BE2C (cell line): ENCODE measurements at regions not wholly inside any gene's neighbourhood (a gene's known extent, or its start where the extent isn't known, plus 50 kb on each side); places are given as distances from the start of the nearest gene placed in this dataset.
A peak's percentile ranks its signal among the peaks of the same experiment; 100 is the strongest.

Experiments
- DNase-seq: peaks from one replicate; pipeline ENCODE4 v3.0.0-alpha.2; 2020
- H3K27me3 ChIP-seq: fragments of 250-450 bp; sonication (Bioruptor Pico); 2 replicates; pipeline ENCODE4 v1.5.1; 2020; ENCODE audit warnings: mild to moderate bottlenecking
- H3K36me3 ChIP-seq: fragments of 250-450 bp; sonication (Bioruptor Pico); 2 replicates; pipeline ENCODE4 v1.5.1; 2020; ENCODE audit warnings: mild to moderate bottlenecking
- H3K4me1 ChIP-seq: fragments of 250-450 bp; sonication (Bioruptor Pico); 2 replicates; pipeline ENCODE4 v1.5.1; 2020
- H3K4me3 ChIP-seq: 2 replicates; pipeline ENCODE4 v1.5.1; 2011; ENCODE audit warnings: low read depth, low read length
- H3K9me3 ChIP-seq: fragments of 250-450 bp; sonication (Bioruptor Pico); 2 replicates; pipeline ENCODE4 v1.5.1; 2020
- TF ChIP-seq, protein P1 (sequence below): IDR thresholded peaks from 2 replicates; pipeline ENCODE4 v1.5.1; 2012; ENCODE audit warnings: mild to moderate bottlenecking, low read depth, low read length

DNA sequence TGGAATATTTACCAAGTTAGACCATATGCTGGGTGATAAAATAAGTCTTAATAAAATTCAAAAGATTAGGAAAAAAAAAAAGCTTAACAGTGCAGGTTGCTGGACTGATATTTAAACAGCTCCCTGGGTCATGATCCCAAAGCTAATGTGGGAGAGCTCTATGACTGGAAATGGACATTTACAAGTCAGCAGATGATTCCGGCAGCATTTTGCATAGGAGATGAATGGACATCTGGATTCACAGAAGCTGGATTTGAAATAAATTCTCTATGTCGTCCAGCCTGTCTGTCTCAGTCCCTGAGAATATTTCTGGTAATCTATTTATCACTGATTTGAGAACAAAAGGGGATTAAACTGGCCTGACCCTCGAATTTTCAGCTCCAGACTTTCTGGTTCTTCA, 52.3 kb upstream of the KLHL25 start:
- no peak overlapping the region for H3K4me3 ChIP-seq
- DNase-seq, result no peak
- TF ChIP-seq, protein P1, sequence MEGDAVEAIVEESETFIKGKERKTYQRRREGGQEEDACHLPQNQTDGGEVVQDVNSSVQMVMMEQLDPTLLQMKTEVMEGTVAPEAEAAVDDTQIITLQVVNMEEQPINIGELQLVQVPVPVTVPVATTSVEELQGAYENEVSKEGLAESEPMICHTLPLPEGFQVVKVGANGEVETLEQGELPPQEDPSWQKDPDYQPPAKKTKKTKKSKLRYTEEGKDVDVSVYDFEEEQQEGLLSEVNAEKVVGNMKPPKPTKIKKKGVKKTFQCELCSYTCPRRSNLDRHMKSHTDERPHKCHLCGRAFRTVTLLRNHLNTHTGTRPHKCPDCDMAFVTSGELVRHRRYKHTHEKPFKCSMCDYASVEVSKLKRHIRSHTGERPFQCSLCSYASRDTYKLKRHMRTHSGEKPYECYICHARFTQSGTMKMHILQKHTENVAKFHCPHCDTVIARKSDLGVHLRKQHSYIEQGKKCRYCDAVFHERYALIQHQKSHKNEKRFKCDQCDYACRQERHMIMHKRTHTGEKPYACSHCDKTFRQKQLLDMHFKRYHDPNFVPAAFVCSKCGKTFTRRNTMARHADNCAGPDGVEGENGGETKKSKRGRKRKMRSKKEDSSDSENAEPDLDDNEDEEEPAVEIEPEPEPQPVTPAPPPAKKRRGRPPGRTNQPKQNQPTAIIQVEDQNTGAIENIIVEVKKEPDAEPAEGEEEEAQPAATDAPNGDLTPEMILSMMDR, result no peak
- 0 out of 2 replicates have a peak, but pooled peaks cover 3% of the 10 kb centered on the region for H3K27me3 ChIP-seq
- H3K9me3 ChIP-seq, result no peaks in the 10 kb centered on the region; the same call in 1 of the 2 replicates
- no peaks in the 10 kb centered on the region for H3K36me3 ChIP-seq
- H3K4me1 ChIP-seq, result no peaks in the 10 kb centered on the region

DNA sequence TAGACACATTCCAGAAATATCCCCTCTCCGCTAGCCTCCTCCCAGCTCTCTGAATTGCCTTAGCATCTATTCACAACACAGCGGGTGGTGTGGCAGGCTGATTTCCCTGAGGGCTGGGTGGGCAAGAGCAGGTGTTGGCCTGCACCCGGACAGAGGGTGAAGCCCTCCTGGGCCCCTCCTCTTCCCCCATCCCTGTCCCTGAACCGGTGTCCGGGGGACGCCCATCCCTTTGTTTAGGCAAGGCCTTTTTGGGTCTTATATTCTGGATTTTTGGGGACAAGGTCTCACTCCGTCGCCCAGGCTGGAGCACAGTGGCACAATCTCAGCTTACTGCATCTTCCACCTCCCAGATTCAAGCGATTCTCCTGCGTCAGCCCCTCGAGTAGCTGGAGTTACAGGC, 55.2 kb upstream of the KLHL25 start:
- 0 out of 2 replicates have a peak, but pooled peaks cover 3% of the 10 kb centered on the region for H3K27me3 ChIP-seq
- DNase-seq, result no peak
- H3K4me3 ChIP-seq, result no peak overlapping the region
- TF ChIP-seq, protein P1, result no peak
- H3K36me3 ChIP-seq, result no peaks in the 10 kb centered on the region
- H3K9me3 ChIP-seq, result no peaks in the 10 kb centered on the region
- H3K4me1 ChIP-seq, result no peaks in the 10 kb centered on the region

DNA sequence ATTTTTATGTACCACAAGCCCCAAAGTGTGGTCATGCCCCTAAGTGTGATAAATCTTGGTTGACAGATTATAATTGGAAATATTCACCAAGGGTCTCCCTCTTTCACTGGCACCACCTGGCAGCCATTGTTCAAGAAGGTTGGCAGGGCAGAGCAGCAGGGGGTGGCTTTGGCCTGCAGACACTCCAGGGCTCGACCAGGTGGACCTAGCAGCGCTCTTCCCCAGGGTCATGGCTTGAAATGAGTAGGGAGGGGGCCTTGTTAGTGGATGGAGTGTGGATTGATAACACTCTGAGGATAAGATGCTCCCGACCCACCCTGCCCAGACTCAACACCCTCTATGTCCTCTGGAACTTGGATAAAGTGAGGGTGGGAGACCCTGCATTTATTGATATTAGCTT, 58.2 kb upstream of the KLHL25 start:
- H3K36me3 ChIP-seq, result no peaks in the 10 kb centered on the region
- no peak overlapping the region for H3K4me3 ChIP-seq
- no peaks in the 10 kb centered on the region for H3K9me3 ChIP-seq
- H3K4me1 ChIP-seq, result no peaks in the 10 kb centered on the region
- no peak for DNase-seq
- peaks cover 19% of the 10 kb centered on the region for H3K27me3 ChIP-seq
- TF ChIP-seq, protein P1, result no peak

DNA sequence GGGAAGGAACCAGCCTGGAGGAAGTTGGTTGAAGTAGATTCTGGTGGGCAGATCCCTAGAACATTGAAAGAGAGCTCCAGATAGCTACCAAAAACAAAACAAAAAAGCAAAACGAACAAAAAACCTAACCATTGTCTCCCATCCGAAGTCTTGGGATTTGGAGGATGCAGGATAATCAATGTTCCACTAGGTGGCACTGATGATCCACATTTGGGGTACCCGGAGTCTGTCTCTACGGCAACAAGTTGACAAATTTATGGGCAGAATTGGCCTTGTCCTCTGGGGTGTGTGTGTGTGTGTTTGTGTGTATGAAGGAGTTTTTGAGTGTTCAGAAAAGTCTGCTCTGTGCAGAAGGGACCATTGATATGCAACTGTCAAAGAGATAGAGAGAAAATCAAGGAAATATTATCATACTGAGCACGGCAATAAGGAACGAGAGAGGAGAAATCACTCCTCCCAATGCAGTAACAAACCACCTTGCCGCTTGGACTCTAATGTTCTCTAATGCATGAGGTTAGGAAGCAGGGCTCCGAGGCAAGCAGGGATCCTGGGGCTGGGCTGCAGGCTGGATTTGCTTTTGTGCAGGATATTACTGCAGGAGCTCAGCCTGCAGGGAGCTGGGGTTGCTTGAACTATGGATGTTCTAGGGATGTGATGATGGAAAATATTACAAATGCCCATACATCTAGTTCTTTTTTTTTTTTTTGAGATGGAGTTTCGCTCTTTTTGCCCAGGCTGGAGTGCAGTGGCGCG, 59.8 kb upstream of the KLHL25 start:
- H3K4me3 ChIP-seq, result peak overlapping the region; percentile 38
- no peaks in the 10 kb centered on the region for H3K9me3 ChIP-seq
- no peaks in the 10 kb centered on the region for H3K4me1 ChIP-seq
- DNase-seq, result peak; percentile 40
- H3K36me3 ChIP-seq, result no peaks in the 10 kb centered on the region
- TF ChIP-seq, protein P1, result peak; percentile 94
- peaks cover 25% of the 10 kb centered on the region for H3K27me3 ChIP-seq

DNA sequence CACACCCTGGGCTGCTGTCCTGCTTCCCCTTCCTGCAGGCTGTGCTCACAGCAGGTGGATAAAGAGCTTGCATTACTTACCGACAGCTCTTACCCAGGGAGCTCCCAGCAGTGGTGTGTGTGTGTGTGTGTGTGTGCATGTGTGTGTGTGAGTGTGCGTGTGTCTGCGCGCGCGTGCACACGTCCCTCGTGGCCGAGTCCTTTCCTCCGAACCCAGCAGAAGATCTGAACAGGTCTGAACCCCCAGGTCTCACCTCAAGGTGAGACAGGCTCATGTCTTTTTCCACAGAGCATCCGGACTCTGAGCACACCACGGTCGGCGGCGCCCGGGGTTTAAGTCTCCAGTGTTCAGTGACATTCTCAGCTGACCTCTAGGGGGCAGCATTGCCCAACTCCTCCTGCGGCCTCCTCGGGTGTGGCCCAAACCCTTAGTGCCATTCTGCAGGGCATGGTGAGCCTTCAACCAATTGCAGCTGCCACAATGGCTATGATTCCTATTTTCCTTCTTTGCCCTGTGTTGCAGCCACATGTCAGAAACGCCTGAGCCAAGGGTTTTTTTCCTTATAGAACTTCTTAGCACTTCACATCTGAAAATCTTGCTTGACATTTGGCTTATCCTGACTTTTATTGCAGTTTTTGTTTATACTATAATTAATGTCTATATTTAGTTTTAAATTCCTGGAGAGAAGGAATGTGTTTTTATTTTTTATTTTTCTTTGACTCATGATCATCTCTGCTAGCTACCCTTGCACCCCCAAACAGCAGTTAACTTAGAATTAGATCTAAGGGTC, 64.1 kb upstream of the KLHL25 start:
- Histone ChIP-seq H3K36me3 (no peaks in the 10 kb centered on the region), H3K4me1 (no peaks in the 10 kb centered on the region), H3K9me3 (no peaks in the 10 kb centered on the region), H3K27me3 (peaks cover 29% of the 10 kb centered on the region), H3K4me3 (peak overlapping the region; percentile 36)
- DNase-seq, result peak; percentile 80
- TF ChIP-seq, protein P1, result peak; percentile 84

DNA sequence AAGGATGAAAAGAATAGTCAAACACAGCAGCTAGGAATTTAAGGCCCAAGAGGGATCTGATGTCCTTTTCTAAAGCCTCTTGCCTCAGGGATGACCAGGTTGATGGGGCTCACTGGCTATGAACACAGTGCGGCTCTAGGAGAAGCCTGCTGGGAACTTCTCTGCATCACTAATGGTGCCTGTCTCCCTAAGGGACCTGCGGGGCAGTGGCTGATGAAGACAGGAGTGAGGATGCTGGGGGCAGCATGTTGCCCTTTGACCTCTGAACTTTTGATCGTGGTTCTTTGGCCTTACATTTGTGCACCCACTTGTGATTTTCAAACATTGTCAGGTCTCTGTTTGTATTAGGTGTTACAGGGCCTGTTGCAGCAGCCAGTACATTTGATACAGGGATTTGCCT, 64.9 kb upstream of the KLHL25 start:
- DNase-seq, result no peak
- H3K4me1 ChIP-seq, result no peaks in the 10 kb centered on the region
- peaks cover 29% of the 10 kb centered on the region for H3K27me3 ChIP-seq
- TF ChIP-seq, protein P1, result no peak
- no peaks in the 10 kb centered on the region for H3K36me3 ChIP-seq
- H3K4me3 ChIP-seq, result no peak overlapping the region
- no peaks in the 10 kb centered on the region for H3K9me3 ChIP-seq
